OCI-LY1 (cell line): ENCODE measurements at regions not wholly inside any gene's neighbourhood (a gene's known extent, or its start where the extent isn't known, plus 50 kb on each side); places are given as distances from the start of the nearest gene placed in this dataset.

Experiments
- H2AFZ ChIP-seq: fragments of 200-600 bp; sonication (generic), shearing (Covaris generic); 2 replicates; pipeline ENCODE4 v1.6.0; 2014; ENCODE audit warnings: antibody characterized with exemption, mild to moderate bottlenecking, low read length
- H3F3A ChIP-seq: fragments of 200-600 bp; sonication (generic), shearing (Covaris generic); 2 replicates; pipeline ENCODE4 v1.6.0; 2014; ENCODE audit warnings: mild to moderate bottlenecking, antibody characterized with exemption, low read length, moderate library complexity; ENCODE audit not compliant: insufficient read depth
- H3K27ac ChIP-seq: fragments of 200-600 bp; sonication (generic); 2 replicates; pipeline ENCODE4 v1.5.1; 2014; ENCODE audit warnings: low read length, mixed run types, mild to moderate bottlenecking, low read depth; ENCODE audit not compliant: poor library complexity, severe bottlenecking
- H3K27me3 ChIP-seq: fragments of 200-600 bp; sonication (generic); 2 replicates; pipeline ENCODE4 v1.6.0; 2014; ENCODE audit warnings: antibody characterized with exemption, mild to moderate bottlenecking, low read length, moderate library complexity; ENCODE audit not compliant: insufficient read depth
- H3K36me3 ChIP-seq: fragments of 200-600 bp; sonication (generic); 2 replicates; pipeline ENCODE4 v1.6.1; 2014; ENCODE audit warnings: mild to moderate bottlenecking, antibody characterized with exemption, low read length, moderate library complexity, mixed read lengths; ENCODE audit not compliant: insufficient read depth
- H3K4me1 ChIP-seq: fragments of 200-600 bp; sonication (generic); 2 replicates; pipeline ENCODE4 v1.5.1; 2014; ENCODE audit warnings: mild to moderate bottlenecking, low read length, moderate library complexity; ENCODE audit not compliant: insufficient read depth, severe bottlenecking
- H3K4me2 ChIP-seq: fragments of 200-600 bp; sonication (generic), shearing (Covaris generic); 2 replicates; pipeline ENCODE4 v1.6.1; 2014; ENCODE audit warnings: low read length
- H3K4me3 ChIP-seq: fragments of 200-600 bp; sonication (generic); 2 replicates; pipeline ENCODE4 v1.5.1; 2014; ENCODE audit warnings: low read length, low read depth, mild to moderate bottlenecking, mixed read lengths; ENCODE audit not compliant: poor library complexity, severe bottlenecking
- H3K79me2 ChIP-seq: fragments of 200-600 bp; shearing (Covaris generic); 2 replicates; pipeline ENCODE4 v1.6.1; 2016; ENCODE audit warnings: mixed run types, low read length, mixed read lengths; ENCODE audit not compliant: insufficient read depth
- H3K9ac ChIP-seq: fragments of 200-600 bp; sonication (generic), shearing (Covaris generic); 2 replicates; pipeline ENCODE4 v1.6.1; 2014; ENCODE audit warnings: mild to moderate bottlenecking, low read length, mixed read lengths
- H3K9me2 ChIP-seq: fragments of 200-600 bp; sonication (generic), shearing (Covaris generic); 2 replicates; pipeline ENCODE4 v1.6.1; 2014; ENCODE audit warnings: low read depth, mild to moderate bottlenecking, low read length, mixed read lengths
- H3K9me3 ChIP-seq: fragments of 200-600 bp; shearing (Covaris generic); 2 replicates; pipeline ENCODE4 v1.6.1; 2014; ENCODE audit warnings: low read length, mixed read lengths
- H4K20me1 ChIP-seq: fragments of 200-600 bp; sonication (generic), shearing (Covaris generic); 2 replicates; pipeline ENCODE4 v1.6.0; 2016; ENCODE audit warnings: mild to moderate bottlenecking, low read length; ENCODE audit not compliant: insufficient read depth
- CTCF ChIP-seq: fragments of 200-600 bp; sonication (generic), shearing (Covaris generic); IDR thresholded peaks from 2 replicates; pipeline ENCODE4 v1.5.1; 2017; ENCODE audit warnings: mild to moderate bottlenecking, antibody characterized with exemption, low read length, moderate library complexity, mixed read lengths
- EZH2 ChIP-seq: fragments of 200-600 bp; sonication (generic), shearing (Covaris generic); IDR thresholded peaks from 2 replicates; pipeline ENCODE4 v1.8.0; 2017; ENCODE audit warnings: borderline replicate concordance, mixed run types, mild to moderate bottlenecking, antibody characterized with exemption, low read length, moderate library complexity, mixed read lengths

DNA sequence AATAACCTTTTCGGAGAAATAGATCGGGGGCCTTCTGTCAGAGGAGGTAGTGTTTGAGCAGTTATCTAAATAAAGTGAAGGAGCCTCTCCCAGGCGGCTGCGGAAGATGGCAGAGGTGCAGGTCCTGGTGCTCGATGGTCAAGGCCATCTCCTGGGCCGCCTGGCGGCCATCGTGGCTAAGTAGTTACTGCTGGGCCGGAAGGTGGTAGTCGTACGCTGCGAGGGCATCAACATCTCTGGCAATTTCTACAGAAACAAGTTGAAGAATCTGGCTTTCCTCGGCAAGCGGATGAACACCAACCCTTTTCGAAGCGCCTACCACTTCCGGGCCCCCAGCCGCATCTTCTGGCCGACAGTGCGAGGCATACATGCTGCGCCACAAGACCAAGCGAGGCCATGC, 186.1 kb downstream of the KTN1 start:
- no peaks in the 10 kb centered on the region for H3F3A ChIP-seq
- H3K4me1 ChIP-seq: no peaks in the 10 kb centered on the region
- H3K4me2 ChIP-seq: no peak overlapping the region
- no peaks in the 10 kb centered on the region for H3K9me2 ChIP-seq
- H3K4me3 ChIP-seq: no peak overlapping the region
- no peaks in the 10 kb centered on the region for H3K27me3 ChIP-seq
- H4K20me1 ChIP-seq: no peaks in the 10 kb centered on the region
- H2AFZ ChIP-seq: no peak overlapping the region
- H3K27ac ChIP-seq: no peak overlapping the region
- H3K36me3 ChIP-seq: no peaks in the 10 kb centered on the region
- no peaks in the 10 kb centered on the region for H3K79me2 ChIP-seq
- H3K9me3 ChIP-seq: no peaks in the 10 kb centered on the region
- TF ChIP-seq CTCF: no peak
- no peak for TF ChIP-seq EZH2
- no peak overlapping the region for H3K9ac ChIP-seq

- no peak overlapping the region for H3K9ac ChIP-seq
- no peaks in the 10 kb centered on the region for H3F3A ChIP-seq
- no peaks in the 10 kb centered on the region for H3K9me2 ChIP-seq
- H2AFZ ChIP-seq: no peak overlapping the region
- no peaks in the 10 kb centered on the region for H3K9me3 ChIP-seq
- no peaks in the 10 kb centered on the region for H3K36me3 ChIP-seq
- no peak overlapping the region for H3K27ac ChIP-seq
- no peaks in the 10 kb centered on the region for H4K20me1 ChIP-seq
- no peak overlapping the region for H3K4me3 ChIP-seq
- no peak for TF ChIP-seq CTCF
- no peak for TF ChIP-seq EZH2
- H3K4me1 ChIP-seq: no peaks in the 10 kb centered on the region
- H3K79me2 ChIP-seq: no peaks in the 10 kb centered on the region
- H3K4me2 ChIP-seq: no peak overlapping the region
- H3K27me3 ChIP-seq: no peaks in the 10 kb centered on the region
Observed at GRCh38 chr14:55767286-55767685, 187.3 kb downstream of the KTN1 start.

- Histone ChIP-seq H3K79me2 (no peaks in the 10 kb centered on the region), H3K9me2 (no peaks in the 10 kb centered on the region), H2AFZ (no peak overlapping the region), H3K4me2 (no peak overlapping the region), H3K27me3 (no peaks in the 10 kb centered on the region), H3K4me3 (no peak overlapping the region), H3K4me1 (no peaks in the 10 kb centered on the region), H3K36me3 (no peaks in the 10 kb centered on the region), H3K9me3 (no peaks in the 10 kb centered on the region), H4K20me1 (no peaks in the 10 kb centered on the region), H3K9ac (no peak overlapping the region), H3K27ac (no peak overlapping the region), H3F3A (no peaks in the 10 kb centered on the region)
- TF ChIP-seq CTCF (no peak), EZH2 (no peak)
Observed at GRCh38 chr14:55769877-55770276, 189.9 kb downstream of the KTN1 start.
